K562 (cell line): ENCODE measurements at regions not wholly inside any gene's neighbourhood (a gene's known extent, or its start where the extent isn't known, plus 50 kb on each side); places are given as distances from the start of the nearest gene placed in this dataset.

Source experiments
- BCL6 ChIP-seq: fragments of 250-450 bp; sonication (Bioruptor Pico); IDR thresholded peaks from 2 replicates; pipeline ENCODE4 v1.4.0; 2020
- FOS ChIP-seq: IDR thresholded peaks from 3 replicates; pipeline ENCODE4 v1.6.1; 2011; ENCODE audit not compliant: insufficient read length; ENCODE audit errors: extremely low read depth
- HDAC6 ChIP-seq: IDR thresholded peaks from 2 replicates; pipeline ENCODE4 v1.6.1; 2012; ENCODE audit warnings: low read depth, mild to moderate bottlenecking, control low read depth, inconsistent platforms, low read length, moderate library complexity
- LARP7 ChIP-seq: fragments of 450-650 bp; IDR thresholded peaks from 2 replicates; pipeline ENCODE4 v1.6.1; 2016
- MEIS2 ChIP-seq: fragments of 450-650 bp; IDR thresholded peaks from 2 replicates; pipeline ENCODE4 v1.6.1; 2014; ENCODE audit warnings: mild to moderate bottlenecking; ENCODE audit not compliant: partially characterized antibody
- POLR2A ChIP-seq: fragments of 450-650 bp; conservative IDR thresholded peaks from 2 replicates; pipeline ENCODE4 v1.6.1; 2016
- RBM22 ChIP-seq: fragments of 200-400 bp; formaldehyde crosslinking; IDR thresholded peaks from 2 replicates; pipeline ENCODE4 v1.6.1; 2018; ENCODE audit warnings: low read length, low read depth; ENCODE audit not compliant: poor library complexity, severe bottlenecking
- RFX5 ChIP-seq: IDR thresholded peaks from 2 replicates; pipeline ENCODE4 v1.6.1; 2011; ENCODE audit warnings: low read depth, mild to moderate bottlenecking, improper control_type of control experiment, low read length
- YY1 ChIP-seq, 3 experiments: IDR thresholded peaks; 2 replicates each; pipeline ENCODE4 v1.6.1; 2011; ENCODE audit warnings: low read length in 2 of 3, mild to moderate bottlenecking in 2 of 3, moderate library complexity in 2 of 3, borderline replicate concordance in 1 of 3, control low read depth in 1 of 3, low read depth in 1 of 3; ENCODE audit not compliant: insufficient read depth in 3 of 3, insufficient replicate concordance in 2 of 3, control insufficient read depth in 1 of 3, insufficient read length in 1 of 3; ENCODE audit errors: extremely low read depth in 1 of 3
- ZKSCAN8 ChIP-seq: fragments of 200-800 bp; sonication (Bioruptor generic); IDR thresholded peaks from 2 replicates; pipeline ENCODE4 v1.6.1; 2016; ENCODE audit warnings: missing genetic modification characterization, missing compliant biosample characterization
- TF ChIP-seq, protein P1 (sequence below): fragments of 450-650 bp; IDR thresholded peaks from 2 replicates; pipeline ENCODE4 v1.7.1; 2018; ENCODE audit warnings: mild to moderate bottlenecking, low read depth; ENCODE audit not compliant: partially characterized antibody
- TF ChIP-seq, protein P2 (sequence below), 3 experiments: IDR thresholded peaks in 2 of 3; conservative IDR thresholded peaks in 1 of 3; 2 replicates each; pipeline ENCODE4 v1.5.1; 2011 to 2012; ENCODE audit warnings: low read length in 3 of 3, mild to moderate bottlenecking in 3 of 3, control low read depth in 2 of 3, improper control_type of control experiment in 1 of 3, inconsistent platforms in 1 of 3, low read depth in 1 of 3, mixed read lengths in 1 of 3, moderate library complexity in 1 of 3; ENCODE audit not compliant: insufficient read depth in 2 of 3

DNA sequence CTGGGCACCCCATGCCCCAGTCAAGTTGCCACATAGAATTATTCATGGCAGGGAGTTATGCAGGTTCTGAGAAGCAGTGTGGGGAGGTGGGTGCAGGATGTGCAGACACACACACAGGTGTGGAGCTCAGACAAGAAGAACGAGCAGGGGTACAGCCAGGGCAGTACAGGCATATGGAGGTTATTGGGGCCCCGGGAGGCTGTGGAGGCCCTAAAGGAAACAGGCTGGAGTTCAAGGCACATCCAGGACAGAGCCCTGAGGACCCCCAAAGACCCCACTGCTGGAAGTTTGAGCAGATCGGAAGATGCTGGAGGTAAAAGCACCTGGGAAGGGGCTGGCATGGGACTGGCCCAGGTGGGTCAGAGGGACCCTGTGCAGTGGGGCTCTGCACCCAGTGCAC, 171.3 kb downstream of the PSMG1 start:
- TF ChIP-seq FOS (no peak), RFX5 (no peak), RBM22 (no peak), POLR2A (no peak), BCL6 (CRISPR knock-in tag) (no peak), LARP7 (no peak), HDAC6 (no peak), MEIS2 (no peak), YY1 (IDR thresholded peaks at IDR 0.05; ENCODE audit: borderline replicate concordance in 1 of 3, control insufficient read depth in 1 of 3, extremely low read depth in 1 of 3, insufficient read depth in 3 of 3, insufficient read length in 1 of 3, insufficient replicate concordance in 2 of 3, low read depth in 1 of 3, low read length in 2 of 3) (no peak), ZKSCAN8 (CRISPR knock-in tag) (no peak)
- TF ChIP-seq, protein P1, sequence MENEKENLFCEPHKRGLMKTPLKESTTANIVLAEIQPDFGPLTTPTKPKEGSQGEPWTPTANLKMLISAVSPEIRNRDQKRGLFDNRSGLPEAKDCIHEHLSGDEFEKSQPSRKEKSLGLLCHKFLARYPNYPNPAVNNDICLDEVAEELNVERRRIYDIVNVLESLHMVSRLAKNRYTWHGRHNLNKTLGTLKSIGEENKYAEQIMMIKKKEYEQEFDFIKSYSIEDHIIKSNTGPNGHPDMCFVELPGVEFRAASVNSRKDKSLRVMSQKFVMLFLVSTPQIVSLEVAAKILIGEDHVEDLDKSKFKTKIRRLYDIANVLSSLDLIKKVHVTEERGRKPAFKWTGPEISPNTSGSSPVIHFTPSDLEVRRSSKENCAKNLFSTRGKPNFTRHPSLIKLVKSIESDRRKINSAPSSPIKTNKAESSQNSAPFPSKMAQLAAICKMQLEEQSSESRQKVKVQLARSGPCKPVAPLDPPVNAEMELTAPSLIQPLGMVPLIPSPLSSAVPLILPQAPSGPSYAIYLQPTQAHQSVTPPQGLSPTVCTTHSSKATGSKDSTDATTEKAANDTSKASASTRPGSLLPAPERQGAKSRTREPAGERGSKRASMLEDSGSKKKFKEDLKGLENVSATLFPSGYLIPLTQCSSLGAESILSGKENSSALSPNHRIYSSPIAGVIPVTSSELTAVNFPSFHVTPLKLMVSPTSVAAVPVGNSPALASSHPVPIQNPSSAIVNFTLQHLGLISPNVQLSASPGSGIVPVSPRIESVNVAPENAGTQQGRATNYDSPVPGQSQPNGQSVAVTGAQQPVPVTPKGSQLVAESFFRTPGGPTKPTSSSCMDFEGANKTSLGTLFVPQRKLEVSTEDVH, result no peak
- TF ChIP-seq, protein P2, sequence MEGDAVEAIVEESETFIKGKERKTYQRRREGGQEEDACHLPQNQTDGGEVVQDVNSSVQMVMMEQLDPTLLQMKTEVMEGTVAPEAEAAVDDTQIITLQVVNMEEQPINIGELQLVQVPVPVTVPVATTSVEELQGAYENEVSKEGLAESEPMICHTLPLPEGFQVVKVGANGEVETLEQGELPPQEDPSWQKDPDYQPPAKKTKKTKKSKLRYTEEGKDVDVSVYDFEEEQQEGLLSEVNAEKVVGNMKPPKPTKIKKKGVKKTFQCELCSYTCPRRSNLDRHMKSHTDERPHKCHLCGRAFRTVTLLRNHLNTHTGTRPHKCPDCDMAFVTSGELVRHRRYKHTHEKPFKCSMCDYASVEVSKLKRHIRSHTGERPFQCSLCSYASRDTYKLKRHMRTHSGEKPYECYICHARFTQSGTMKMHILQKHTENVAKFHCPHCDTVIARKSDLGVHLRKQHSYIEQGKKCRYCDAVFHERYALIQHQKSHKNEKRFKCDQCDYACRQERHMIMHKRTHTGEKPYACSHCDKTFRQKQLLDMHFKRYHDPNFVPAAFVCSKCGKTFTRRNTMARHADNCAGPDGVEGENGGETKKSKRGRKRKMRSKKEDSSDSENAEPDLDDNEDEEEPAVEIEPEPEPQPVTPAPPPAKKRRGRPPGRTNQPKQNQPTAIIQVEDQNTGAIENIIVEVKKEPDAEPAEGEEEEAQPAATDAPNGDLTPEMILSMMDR (IDR thresholded peaks at IDR 0.05 in 2 of 3, conservative IDR thresholded peaks at IDR 0.05 in 1 of 3; ENCODE audit: insufficient read depth in 2 of 3, low read depth in 1 of 3, low read length in 3 of 3), result no peak
